ENCODE measurements at regions not wholly inside any gene's neighbourhood (a gene's known extent, or its start where the extent isn't known, plus 50 kb on each side); places are given as distances from the start of the nearest gene placed in this dataset.

- no peak for DNase-seq (ENCODE audit: low read depth)
Observed at GRCh38 chr6:134523051-134523450, 205.1 kb upstream of the SGK1 start.

GRCh38 chr6:134521116-134521501 lies 203.2 kb upstream of the SGK1 start:
- no peak for DNase-seq (ENCODE audit: low read depth)

GRCh38 chr6:134520181-134521115 lies 202.5 kb upstream of the SGK1 start:
- DNase-seq (ENCODE audit: low read depth), result no peak

- no peak for DNase-seq (ENCODE audit: low read depth)
Observed at GRCh38 chr6:134519465-134519864, 201.6 kb upstream of the SGK1 start.

GRCh38 chr6:134517868-134518267 lies 200.0 kb upstream of the SGK1 start:
- no peak for DNase-seq (ENCODE audit: low read depth)

- DNase-seq (ENCODE audit: low read depth), result no peak
Observed at GRCh38 chr6:134517145-134517658, 199.3 kb upstream of the SGK1 start.

- DNase-seq (ENCODE audit: low read depth), result no peak
Observed at GRCh38 chr6:134516582-134516981, 198.7 kb upstream of the SGK1 start.

- DNase-seq (ENCODE audit: low read depth), result no peak
Observed at GRCh38 chr6:134515986-134516385, 198.1 kb upstream of the SGK1 start.

GRCh38 chr6:134512981-134513391 lies 195.1 kb upstream of the SGK1 start:
- DNase-seq (ENCODE audit: low read depth), result no peak

- no peak for DNase-seq (ENCODE audit: low read depth)
Observed at GRCh38 chr6:134511984-134512683, 194.2 kb upstream of the SGK1 start.

GRCh38 chr6:134510920-134511319 lies 193.0 kb upstream of the SGK1 start:
- no peak for DNase-seq (ENCODE audit: low read depth)

- no peak for DNase-seq (ENCODE audit: low read depth)
Observed at GRCh38 chr6:134510142-134510541, 192.2 kb upstream of the SGK1 start.

- DNase-seq (ENCODE audit: low read depth), result no peak
Observed at GRCh38 chr6:134508862-134509498, 191.1 kb upstream of the SGK1 start.

GRCh38 chr6:134506162-134506561 lies 188.2 kb upstream of the SGK1 start:
- no peak for DNase-seq (ENCODE audit: low read depth)

GRCh38 chr6:134503585-134504281 lies 185.8 kb upstream of the SGK1 start:
- DNase-seq (ENCODE audit: low read depth), result no peak

GRCh38 chr6:134502614-134503549 lies 185.0 kb upstream of the SGK1 start:
- no peak for DNase-seq (ENCODE audit: low read depth)

GRCh38 chr6:134495890-134496248 lies 178.0 kb upstream of the SGK1 start:
- no peak for DNase-seq (ENCODE audit: low read depth)

GRCh38 chr6:134495203-134495889 lies 177.4 kb upstream of the SGK1 start:
- DNase-seq (ENCODE audit: low read depth), result no peak

- no peak for DNase-seq (ENCODE audit: low read depth)
Observed at GRCh38 chr6:134493789-134494188, 175.9 kb upstream of the SGK1 start.

- DNase-seq (ENCODE audit: low read depth), result no peak
Observed at GRCh38 chr6:134491477-134491876, 173.6 kb upstream of the SGK1 start.

All from stimulated activated CD8-positive, alpha-beta memory T cell treated with anti-CD3 and anti-CD28 coated beads, Interleukin-15, amount 100 ng/mL, for 1 hour (primary cell).